ENCODE measurements at regions not wholly inside any gene's neighbourhood (a gene's known extent, or its start where the extent isn't known, plus 50 kb on each side); places are given as distances from the start of the nearest gene placed in this dataset.

DNA sequence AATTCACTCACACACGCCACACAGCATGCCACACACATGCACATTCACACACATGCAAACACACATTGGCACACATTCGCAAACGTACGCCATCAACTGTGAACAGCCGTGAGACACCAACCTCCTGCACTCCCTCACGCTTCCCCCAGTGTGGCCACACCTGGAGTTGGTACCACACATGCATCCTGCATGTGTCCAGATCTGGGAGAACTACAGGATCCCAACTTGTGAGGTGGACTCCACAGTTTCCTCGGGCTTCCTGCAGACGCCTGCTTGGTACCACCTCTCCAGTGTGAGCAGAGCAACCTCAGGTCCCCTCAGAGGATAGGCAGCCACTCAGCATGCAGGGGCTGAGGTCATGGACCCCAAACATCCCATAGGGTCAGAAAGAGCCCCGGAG lies 239.0 kb downstream of the EIPR1 start:
- no peak for DNase-seq

DNA sequence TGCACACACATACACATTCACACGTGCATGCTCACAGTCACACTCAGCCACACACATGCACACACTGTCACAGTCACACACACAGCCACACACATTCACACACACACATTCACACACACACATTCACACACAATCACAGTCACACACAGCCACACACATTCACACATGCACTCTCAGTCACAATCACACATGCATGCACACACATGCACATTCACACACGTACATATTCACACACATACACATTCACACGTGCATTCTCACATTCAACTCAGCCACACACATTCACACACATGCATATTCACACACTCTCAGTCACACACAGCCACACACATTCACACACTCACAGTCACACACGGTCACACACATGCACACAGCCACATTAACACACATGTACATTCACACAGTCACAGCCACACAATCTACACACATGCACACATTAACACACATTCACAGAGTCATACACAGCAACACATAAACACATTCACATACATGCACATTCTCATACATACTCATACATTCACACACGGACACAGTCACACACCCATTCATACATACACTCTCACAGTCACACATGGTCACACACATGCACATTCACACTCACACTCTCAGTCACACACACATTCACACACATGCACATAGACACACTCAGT lies 239.8 kb downstream of the EIPR1 start:
- no peak for DNase-seq

DNA sequence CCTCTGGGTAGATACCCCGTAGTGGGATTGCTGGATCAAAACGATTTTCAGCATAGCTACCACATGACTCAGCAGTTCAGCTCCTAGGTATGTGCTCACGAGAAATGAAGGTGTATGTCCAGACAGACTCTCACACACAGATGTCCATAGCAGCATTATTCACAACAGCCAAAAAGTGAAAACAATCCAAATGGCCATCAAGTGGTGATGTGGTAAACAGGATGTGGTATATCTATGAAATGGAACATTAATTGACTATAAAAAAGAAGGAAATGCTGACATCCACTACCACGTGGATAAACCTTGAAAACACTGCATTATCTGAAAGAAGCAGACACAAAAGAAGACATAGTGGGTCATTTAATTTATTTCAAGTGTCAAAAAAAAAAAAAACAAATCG lies 241.9 kb downstream of the EIPR1 start:
- no peak for DNase-seq

DNA sequence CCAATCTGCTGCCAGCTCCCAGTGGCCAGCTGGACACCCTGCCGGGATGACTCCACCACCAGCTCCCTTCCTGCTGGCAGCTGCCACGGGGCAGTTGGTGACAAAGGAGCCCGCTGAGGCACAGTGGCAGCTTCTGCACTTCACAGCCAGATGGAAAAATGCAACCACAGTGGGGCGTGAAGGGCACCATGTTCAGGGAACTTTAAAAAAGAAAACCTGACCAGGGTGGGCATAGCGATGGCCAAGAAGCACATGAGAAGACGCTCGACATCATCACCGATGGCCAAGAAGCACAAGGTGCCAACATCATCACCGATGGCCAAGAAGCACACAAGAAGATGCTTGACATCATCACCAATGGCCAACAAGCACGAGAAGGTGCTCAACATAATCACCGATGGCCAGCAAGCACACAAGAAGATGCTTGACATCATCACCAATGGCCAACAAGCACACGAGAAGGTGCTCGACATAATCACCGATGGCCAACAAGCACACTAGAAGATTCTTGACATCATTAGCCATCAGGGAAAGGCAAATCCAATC lies 243.5 kb downstream of the EIPR1 start:
- no peak for DNase-seq

DNA sequence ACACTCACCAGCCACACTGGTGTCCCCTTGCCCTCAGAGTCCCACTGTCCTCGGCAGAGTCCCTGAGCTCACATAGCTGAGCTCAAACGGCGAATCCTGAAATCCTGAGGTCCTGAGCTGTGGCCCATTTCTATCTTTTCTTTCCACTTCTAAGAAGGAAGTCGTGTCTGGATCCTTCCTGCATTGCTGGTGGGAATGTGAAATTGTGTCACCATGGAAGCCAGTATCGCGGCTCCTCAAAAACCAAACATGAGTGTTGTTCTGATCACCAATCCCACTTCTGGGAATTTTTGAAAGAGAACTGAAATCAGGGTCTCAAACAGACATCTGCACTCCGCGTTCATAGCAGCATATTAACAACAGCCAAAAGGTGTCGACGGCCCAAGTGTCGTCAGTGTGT lies 244.7 kb downstream of the EIPR1 start:
- no peak for DNase-seq

DNA sequence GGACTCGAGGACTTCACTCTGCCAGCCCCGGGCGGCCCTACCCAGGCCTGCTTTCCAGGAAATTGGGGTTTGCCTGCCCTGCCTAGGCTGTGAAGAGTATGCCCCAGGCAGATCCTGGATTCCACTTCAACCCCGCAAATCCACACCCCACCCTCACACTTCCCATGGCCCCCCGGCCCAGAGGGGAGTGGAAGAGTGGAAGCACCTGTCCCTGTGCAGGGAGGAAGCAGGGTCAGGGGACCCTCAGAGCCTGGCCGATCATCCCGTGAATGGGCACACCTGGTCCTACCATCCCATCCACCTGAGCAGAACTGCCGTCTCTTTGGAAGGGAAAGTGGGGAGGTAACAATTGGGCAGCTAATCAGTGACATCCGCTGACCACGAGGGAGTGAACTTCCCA lies 245.2 kb downstream of the EIPR1 start:
- DNase-seq: no peak

DNA sequence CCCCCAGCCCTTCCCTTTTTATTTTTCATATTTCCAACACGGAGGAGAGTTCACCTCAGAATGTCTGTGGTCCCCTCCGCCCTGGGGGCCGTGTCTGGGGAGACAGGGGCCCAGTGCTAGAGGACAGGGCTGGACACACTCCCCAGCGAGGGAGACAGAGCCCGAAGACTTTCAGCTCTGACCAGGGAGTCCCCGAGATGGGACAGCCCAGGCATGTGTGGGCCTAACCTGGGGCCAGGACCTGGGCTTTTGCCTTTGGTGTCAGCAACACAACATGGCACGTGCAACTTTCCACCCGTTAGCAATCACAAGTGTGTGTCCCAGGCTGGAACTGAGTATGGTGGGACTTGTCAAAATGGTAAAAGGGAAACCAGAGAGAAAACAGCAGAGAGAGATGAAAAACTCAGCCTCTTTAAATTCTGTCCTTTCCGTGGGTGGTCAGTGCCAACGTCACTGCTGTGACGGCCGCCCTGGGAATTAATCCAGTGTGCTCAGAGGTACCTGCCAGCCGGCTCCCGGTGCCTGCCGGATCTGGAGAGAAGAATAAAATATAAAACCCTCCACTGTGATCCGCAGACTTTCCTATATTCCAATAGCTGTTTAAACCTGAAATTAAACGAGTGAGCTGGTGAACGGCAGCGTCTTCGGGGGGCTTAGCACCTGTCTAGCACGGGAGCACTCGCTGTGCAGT lies 245.8 kb downstream of the EIPR1 start:
- no peak for DNase-seq

DNA sequence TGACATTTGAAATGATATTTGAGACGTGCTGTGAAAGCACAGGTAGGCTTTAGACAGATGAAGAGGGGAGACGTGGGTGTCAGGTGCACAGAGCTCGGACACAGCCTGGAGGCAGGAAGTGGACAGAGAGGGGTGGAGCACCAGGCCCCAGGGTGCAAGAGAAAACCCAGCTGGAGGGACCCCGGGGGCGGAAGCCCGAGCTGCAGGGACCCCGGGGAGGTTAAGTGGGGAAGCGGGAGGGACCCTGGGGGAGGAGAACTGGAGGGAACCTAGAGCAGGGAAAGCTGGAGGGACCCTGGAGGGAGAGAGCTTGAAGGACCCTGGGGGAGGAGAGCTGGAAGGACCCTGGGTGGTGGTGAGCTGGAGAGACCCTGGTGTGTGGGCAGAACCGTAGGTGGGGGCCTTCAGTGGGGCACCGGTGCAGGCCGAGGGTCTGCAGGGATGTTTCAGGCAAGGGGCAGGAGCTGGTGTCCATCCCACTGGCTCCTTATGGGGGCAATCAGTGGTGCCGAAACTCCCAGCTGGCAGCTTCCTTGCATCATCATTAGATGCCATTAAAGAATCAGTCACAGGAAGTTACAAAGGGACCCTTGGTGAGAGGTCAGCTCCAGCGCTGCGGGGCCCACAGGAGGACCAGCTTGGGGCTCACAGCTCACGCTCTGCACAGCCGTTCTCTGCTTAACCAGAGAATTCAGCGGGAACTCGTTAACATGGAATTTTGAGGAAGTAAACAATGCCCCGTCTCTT lies 246.6 kb downstream of the EIPR1 start:
- DNase-seq: no peak

DNA sequence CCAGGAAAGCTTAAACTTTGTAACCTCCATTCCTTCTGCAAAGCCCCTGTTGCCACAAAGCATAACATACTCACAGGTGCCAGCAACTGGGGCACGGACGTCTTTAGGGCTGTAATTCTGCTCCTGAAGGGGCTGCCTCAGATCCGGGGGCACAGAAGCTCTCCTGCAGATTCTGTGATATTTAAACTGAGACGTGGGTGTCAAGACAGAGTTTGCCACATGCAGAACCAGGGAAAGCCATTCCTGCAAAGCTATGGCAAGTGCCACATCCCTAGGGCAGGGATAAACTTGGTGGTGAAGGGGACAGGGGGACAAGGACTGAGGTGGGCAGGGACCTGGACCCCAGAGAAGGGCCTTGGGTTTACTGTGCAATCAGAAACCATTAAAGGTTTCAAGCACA lies 247.2 kb downstream of the EIPR1 start:
- no peak for DNase-seq

DNA sequence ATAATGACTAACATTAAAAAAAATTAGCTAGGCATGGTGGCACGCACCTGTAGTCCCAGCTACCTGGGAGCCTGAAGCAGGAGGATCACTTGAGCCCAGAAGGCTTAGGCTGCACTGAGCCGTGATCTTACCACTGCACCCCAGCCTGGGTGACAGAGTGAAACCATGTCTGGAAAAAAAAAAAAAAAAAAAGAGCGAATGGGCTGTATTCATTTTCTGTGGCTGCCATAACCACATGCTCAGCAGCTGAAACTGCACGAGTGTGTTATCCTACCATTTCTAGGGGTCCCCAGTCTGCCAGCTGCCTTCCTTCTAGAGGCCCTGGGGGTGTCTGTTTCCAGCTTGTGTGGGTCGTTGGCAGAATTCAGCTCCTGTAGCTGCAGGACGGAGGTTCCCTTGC lies 247.8 kb downstream of the EIPR1 start:
- DNase-seq: no peak

DNA sequence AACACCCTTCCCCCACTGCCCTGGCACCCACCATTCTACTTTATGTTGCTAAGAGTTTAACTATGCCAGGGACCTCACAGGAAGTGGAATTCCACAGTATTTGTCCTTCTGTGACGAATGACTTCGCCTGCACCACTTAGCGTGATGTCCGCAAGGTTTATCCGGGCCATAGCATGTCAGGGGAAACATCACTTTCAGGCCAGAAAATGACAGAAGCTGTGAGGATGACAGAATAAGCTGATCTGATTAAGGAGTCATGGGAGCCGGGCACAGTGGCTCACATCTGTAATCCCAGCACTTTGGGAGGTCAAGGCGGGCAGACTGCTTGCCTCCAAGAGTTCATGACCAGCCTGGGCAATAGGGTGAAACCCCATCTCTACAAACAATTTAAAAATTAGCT lies 248.8 kb downstream of the EIPR1 start:
- no peak for DNase-seq

DNA sequence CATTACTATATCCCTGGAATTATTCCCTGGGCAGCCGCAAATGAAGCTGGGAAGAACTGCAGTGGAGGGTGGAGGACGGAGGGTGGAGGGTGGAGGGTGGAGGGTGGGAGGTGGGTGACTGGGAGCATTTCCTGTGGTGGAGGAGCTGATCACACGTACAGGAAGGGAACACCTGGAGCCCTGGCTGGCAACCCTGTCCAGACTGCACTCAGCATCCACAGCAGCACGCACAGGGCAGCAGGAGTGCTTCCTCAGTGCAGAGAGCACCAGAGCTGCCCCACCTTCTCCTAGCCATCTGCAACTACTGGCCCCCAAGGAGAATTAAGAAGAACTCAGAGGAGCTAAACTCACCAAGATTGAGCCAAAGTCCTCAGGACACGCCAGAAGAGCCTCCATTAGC lies 249.9 kb downstream of the EIPR1 start:
- no peak for DNase-seq

DNA sequence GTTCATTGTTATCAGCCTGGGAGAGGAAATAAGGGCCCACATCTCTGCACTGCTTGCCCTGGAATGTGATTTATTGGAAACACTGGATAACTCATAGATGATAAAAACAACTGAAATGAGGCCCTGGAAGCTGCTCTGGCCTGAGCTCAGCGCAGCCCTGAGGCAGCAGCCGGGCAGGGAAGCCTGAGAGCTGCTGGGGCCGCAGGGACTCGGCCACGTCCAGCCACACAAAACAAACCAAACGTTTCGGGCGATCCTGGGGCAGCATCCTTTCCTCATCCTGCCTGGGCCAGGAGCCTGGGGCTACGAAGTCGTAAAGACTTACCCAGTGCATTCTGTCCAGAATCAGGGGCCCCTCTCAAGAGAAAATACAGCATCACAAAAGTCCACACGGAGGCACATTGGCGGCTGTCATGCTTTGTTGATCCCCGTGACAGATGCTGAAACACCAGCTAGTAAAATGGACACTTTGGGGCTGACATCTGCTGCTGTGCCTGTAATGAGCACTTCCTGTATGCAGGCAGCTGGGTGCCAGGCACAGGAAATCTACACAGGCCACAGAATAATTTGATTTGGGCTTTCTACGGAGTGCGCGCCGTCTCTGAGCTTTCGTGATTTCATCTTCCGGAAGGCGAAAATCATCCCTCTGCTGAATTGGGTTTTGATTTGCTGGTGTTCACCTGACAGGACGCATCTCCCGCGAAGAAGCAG lies 250.6 kb downstream of the EIPR1 start:
- peak in 1 of 5 donors; percentile 8 for DNase-seq

DNA sequence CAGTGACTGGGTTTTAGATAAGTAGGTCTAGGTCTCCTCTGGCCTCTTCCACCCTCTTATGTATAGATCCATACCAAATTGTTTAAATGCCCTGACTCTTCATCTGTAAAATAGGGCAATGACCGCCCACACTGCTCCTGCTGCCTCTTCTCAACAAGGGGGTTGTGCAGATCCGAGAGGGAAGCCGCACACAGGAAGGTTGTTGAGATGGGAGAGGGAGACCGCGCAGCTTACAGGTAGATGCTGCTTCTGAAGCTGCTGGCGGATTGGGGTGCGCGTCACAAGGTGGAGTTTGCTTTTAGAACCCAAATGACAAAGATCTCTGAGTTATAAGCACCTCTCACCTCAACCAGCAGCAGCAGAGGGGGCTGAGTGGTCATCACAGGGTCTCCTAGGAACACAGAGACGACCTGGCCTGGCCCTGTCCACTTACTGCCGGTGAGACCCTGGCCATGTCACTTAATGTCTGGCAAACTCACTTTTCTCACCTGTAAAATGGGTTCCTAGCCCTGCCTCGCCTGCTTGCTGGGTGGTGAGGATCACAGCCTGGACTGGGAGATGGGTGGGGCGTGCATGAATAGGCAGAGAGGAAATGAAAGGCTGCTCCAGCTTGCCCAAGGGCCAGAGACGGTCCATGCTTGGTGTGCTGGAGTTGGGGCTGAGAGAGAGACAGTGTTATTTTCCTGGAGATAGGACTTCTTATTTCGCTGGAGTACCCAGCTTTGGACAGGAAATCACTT lies 251.3 kb downstream of the EIPR1 start:
- DNase-seq: no peak

DNA sequence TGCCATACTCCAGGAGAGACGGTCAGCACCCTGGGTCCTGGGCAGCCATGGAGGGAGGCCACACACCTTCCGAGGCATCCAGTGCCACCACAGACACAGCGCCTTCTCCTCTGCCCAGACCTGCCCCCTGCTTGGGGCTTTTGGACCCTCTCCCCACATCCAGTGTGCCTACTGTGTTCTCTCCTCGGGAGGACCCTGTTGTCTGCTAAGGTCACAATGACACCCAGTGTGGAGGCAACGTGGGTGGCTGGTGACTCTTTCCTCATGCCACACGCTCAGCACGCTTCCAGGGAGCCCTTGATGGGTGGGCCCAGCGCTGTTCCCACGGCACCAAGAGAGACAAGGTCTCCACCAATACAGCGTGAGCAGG lies 251.9 kb downstream of the EIPR1 start:
- DNase-seq: no peak

DNA sequence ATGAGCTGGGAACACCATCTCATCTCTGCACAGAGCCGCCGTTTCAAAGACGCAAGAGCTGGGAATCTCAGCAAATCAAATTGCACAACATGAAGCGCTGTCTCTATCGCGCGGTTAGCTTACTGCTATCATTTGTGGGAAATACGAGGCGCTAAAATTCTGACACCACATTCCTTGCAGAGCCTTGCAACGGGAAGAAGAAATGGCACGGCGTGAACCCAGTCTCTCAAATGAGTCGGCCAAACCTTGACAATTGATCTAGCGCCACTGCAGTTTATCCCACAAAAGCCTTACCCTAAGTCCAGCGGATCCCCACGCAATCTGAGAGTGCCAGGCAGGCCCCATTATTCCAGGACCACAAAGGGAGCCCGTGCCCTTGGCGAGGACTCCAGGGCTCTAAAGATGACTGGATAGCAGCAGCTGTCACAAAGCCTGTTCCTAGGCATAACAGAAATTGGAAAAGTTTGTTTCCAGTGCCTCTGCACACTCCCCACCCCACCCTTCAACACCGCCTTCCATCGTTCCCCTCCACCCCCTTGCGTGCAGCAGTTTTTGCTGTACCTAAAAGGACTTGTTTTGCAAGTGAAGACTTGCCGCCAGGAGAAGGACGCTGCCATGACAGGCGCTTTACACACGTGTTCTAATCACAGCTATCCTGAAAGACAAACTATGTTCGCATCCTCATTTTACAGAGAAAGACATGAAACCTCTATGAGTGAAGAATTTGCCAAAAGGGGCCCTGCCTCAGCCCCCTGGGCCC lies 252.4 kb downstream of the EIPR1 start:
- DNase-seq: no peak

DNA sequence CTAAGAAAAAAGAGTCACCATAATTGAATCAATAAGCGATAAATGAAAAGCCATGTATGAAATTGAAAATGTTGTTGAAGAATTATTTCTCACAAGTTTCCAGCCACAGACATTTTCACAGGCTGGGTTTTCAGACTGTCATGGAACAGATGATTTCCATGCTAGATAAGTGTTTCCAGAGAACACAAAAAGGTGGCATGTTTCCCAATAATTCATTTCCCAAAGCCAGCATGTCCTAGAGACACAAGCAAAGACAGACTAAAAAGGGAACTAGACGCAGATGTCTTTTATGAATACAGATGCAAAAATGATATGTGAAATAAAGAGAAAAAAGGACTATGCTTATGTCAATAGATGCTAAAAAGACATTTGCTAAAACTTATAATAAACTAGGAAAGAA lies 255.1 kb downstream of the EIPR1 start:
- DNase-seq: no peak

DNA sequence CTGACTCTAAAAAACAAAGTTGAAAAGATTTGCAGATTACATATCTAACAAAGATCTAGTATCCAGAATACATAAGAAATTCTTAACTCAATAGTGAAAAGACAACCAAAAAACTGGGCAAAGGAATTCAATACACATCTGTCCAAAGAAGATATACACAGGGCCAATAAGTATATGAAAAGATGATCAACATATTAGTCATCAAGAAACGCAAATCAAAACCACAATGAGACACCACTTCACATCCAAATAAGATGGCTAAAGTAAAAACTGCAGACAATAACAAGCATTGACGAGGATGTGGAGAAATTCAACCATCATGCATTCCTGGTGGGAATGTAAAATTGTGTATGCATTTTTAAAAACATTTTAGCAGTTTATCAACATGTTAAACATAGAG lies 256.0 kb downstream of the EIPR1 start:
- no peak for DNase-seq

DNA sequence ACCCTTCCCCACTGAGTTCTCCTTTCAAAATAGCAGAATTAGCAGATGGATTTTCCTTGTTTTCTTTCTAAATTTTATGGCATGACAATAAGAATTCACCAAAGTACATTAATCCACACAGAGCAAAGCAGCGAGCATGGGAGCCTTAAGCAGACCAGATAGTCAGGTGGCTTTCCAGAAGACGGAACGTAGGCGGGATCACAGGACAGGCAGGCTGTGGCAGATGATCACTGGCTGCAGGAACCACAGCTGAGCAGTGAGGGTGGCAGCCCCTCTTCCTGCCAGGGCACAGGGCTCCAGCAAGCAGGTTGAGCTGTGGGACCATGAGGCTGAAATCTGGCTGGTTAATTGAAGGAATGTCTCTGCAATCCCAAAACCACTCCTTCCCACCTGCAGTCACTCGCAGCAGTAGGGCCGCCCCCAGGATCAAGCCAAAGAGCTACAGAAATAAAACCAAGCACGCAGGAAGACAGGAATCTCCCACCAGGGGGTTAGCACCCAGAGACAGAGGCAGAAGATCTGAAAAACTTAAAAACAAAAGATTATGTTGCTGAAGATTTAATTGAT lies 259.9 kb downstream of the EIPR1 start:
- DNase-seq: no peak

DNA sequence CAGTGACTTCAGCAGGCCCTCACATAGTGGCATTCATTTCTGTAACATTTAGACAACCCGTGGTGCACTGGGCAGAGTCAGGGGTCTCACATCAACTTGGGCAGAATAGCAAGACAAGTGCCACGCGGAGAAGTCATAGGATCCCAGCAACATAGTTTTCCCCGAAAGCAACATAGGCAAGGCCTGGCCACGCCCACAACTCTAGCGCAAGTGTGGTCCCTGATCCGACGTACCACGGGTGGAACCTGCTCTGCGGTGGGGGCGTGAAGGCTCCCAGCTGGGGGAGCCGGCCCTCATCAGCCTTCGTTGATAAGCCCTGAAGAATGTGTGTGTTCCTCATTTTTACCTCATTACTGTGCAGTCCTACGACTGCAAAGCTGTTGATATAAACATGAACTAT lies 261.2 kb downstream of the EIPR1 start:
- no peak for DNase-seq

DNA sequence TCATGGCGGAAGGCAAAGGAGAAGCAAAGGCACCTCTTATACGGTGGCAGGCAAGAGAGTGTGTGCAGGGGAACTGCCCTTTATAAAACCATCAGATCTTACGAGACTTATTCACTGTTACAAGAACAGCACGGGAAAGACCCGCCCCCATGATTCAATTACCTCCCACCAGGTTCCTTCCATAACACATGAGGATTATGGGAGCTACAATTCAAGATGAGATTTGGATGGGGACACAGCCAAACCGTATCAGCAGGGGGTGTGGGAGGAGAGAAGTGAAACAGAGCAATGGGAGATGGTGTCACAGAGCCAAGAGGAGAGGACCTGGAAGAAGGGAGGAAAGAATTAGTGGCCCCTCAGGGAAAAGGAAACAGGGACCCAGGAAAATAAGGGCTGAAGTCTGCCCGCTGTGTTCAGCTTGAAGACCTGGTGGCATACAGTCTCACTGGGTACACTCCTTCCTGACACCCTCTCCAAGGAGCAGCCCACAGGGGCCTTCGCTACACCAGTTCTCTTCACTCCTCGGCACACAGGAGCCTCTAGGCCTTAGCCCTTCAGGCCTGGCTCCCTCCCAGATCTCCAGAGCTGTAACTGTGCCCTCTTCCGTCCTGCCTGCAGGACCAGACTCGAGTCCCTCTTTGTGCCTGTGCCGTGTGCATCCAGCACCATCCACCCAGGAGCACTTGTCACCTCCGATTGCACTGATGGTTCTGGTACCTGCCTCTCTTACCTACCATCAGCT lies 262.1 kb downstream of the EIPR1 start:
- no peak for DNase-seq

All from T-helper 1 cell (primary cell).